GM18499 (cell line): ENCODE measurements at regions not wholly inside any gene's neighbourhood (a gene's known extent, or its start where the extent isn't known, plus 50 kb on each side); places are given as distances from the start of the nearest gene placed in this dataset.
"Not testable (repeated sequence)": the region's sequence is repeated elsewhere in the genome, so short reads cannot be mapped to it uniquely, and the experiment has no call there.

Experiments used
- ATAC-seq: cut with Tn5 transposase; IDR thresholded peaks from one replicate; pipeline ENCODE4 v1.9.1; 2021; ENCODE audit warnings: moderate number of reproducible peaks; ENCODE audit not compliant: insufficient read depth, unreplicated experiment

GRCh38 chr4:117135634-117136354 is 50.4 kb upstream of the TRAM1L1 start:
- ATAC-seq, result no peak

DNA sequence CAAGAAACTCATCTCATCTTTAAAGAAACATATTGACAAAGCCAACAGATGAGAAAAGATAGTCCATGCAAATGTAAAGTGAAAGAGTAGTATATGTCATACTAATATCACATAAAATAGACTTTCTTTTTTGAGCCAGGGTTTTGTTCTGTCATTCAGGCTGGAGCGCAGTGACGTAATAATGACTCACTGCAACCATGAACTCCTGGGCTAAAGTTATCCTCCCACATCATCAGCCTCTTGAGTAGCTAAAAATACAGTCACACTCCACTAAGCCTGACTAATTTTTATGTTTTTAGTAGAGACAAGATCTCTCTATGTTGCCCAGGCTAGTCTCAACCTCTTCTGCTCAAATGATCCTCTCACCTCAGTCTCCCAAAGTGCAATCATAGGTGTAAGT is 51.8 kb upstream of the TRAM1L1 start:
- ATAC-seq, result no peak

GRCh38 chr4:117138732-117139131 is 53.4 kb upstream of the TRAM1L1 start:
- ATAC-seq, result not testable (repeated sequence)

DNA sequence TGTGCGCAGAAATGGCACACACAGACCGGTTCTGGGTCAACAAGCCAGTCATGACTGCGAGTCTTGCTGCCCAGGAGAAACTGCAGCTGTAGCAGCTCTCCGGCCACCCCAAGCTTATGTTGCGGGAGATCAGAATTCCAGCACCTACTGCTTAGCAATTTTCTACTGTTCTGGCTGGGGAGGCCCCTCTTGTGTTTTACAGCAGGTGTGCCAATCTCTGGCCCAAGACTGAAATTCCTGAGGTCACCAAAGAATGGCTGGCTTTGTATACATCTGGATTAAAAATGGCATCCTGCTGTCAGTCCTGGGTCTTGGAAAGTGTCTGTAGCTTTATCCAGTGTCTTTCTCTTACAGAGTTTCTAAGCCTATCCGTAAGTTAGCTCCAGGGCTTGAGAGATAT is 68.9 kb upstream of the TRAM1L1 start:
- no peak for ATAC-seq

GRCh38 chr4:117156806-117157205 is 71.4 kb upstream of the TRAM1L1 start:
- ATAC-seq, result no peak

DNA sequence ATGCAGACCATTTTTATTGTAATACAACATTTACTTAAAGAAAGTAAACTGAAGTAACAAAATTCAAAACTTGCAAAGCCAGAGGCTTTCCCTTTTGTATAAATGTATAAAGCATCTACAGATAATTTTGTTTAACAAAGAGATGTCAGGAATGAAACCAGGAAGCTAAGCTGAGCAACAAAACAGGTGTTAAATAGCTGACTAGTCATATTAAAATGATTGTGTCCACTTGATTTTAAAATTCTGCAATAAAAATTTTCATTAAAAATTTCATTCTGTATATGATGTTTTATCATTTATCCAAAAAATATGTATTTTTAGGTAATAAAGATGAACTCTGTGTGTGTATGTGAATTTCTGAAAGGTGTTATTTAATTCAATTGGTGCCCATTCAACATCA is 72.0 kb upstream of the TRAM1L1 start:
- ATAC-seq, result no peak

DNA sequence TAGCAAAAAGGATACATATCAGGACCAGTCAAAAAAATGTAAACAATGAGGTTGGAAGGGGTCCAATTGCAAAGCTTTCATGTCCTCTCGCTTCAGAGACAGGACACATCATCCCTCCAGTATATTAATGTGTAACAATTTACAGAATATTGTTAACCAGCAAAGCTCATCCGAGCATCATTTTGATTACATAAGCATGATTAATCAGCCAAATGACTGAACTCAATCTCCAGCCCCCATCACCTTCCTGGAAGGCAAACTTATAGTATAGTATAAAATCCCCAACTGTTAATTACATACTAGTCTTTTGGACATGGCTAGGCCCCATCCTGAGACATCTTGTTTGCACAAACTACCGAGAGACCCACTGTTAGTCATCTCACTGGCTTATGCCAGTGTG is 77.6 kb upstream of the TRAM1L1 start:
- no peak for ATAC-seq

- no peak for ATAC-seq
These were observed 79.0 kb upstream of the TRAM1L1 start for GRCh38 chr4:117164338-117164737.

GRCh38 chr4:117175369-117175768 is 90.0 kb upstream of the TRAM1L1 start:
- not testable (repeated sequence) for ATAC-seq

- ATAC-seq, result no peak
These were observed 117.9 kb upstream of the TRAM1L1 start for GRCh38 chr4:117203231-117203630.

- ATAC-seq, result no peak
These were observed 125.2 kb upstream of the TRAM1L1 start for GRCh38 chr4:117210551-117210950.

DNA sequence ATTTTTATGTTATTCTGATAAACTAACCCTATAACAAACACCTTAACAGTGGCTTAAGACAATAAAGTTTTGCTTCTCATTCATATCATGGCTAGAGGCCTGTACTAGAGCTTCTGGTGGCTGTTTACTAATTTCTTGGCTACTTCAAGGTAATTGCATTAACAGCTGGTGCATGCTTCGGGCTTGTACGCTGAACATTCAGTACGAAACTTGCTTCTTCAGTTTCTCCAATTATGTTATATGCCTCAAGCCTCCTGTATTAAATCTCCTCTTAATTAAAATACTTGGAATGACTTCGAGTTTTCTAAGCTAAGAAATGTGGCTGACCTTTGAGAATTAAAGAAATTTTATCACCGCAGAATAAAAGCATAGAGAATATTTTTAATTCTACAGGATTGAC is 138.9 kb upstream of the TRAM1L1 start:
- no peak for ATAC-seq

DNA sequence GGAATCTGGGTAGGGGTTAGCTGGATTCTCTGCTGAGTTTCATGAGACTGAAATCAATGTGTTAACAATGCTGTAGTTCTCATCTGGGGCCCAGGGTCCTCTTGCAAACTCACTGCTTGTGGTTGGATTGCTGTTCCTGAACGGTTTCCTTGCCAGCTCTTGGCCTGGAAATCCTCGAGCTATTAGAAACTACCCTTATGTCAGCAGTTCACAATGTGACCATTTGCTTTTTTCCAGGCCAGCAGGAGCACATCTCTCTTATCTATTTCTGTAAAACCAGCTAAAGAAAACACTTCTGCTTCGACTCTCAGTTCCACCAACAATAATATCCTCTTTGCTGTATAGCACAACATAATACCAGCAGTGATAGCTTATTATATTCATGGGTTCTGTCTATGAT is 140.1 kb upstream of the TRAM1L1 start:
- no peak for ATAC-seq

GRCh38 chr4:117227925-117228324 is 142.5 kb upstream of the TRAM1L1 start:
- ATAC-seq, result no peak

DNA sequence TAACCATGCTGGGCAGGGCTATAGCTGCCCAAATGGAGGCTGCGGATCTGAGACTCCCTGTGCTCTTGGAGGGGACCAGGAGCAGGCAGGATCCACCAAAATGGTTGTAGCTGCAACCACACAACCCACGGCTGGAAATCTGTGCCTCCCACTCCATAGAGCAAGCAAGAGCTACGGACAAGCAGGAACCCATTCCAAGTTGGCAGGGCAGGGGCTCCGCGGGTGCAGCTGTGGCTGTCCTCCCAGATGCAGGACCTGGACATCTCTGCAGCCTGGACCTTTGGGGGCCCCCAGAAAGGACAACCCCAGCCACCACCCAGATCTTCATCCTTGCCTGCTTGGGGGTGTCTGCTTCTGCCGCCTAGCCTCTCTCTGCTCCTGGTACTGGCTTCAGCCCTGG is 154.1 kb upstream of the TRAM1L1 start:
- no peak for ATAC-seq

GRCh38 chr4:117249333-117249732 is 164.0 kb upstream of the TRAM1L1 start:
- ATAC-seq, result peak; percentile 97

DNA sequence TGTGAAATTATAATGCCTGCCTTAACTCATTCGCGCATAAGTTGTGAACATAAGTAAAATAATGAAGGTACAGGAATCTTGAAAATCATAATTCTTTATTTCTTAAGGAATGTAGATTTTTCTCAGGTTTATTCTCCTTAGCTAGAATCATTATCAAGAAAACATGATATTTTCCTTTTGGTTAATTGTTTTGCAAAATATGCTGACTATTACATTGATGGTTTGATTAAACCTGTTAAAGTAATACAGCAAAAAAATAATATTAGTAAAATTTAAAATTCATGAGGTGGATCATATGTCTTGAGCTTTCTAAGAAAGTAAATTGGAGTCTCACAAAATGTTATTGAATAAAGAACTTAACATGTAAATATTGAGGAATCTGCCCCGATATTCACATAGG is 178.7 kb upstream of the TRAM1L1 start:
- no peak for ATAC-seq

DNA sequence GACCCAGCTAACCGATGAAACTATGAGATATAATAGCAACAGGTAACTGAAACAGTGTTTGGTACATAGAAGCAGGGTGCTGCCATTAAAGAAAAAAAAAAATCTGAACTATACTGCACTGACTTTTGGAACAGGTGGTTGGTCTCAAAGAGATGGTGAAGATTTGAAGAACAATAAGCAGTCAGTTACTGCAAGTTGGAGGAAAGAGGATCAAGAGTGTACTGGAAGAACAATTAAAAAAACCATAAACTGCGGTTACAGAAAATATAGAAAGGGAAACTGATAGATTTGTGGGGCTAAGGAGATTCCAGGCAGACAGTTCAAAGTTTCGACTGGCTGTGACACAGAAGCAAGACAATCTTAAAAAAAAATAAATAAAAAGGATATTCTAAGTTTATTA is 181.9 kb upstream of the TRAM1L1 start:
- ATAC-seq, result no peak

- ATAC-seq, result no peak
These were observed 199.4 kb upstream of the TRAM1L1 start for GRCh38 chr4:117284736-117285135.

DNA sequence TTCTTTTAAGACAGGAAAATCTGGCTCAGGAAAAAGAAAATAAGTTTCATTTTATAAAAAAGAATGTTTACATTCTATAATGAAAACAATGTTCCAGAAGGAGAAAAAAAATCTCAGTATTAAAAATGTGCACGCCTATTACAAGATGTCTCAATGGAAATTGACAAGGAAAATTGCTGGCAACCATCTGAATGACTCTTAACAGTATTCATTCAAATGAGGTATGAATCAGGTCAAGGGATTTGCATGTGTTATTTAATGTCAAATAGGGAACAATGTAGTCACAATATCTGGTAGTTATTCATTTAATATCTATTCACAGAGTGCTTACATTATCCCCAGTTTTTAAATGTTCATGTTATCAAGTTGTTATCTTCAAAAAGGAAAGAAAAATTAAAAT is 208.4 kb upstream of the TRAM1L1 start:
- no peak for ATAC-seq

DNA sequence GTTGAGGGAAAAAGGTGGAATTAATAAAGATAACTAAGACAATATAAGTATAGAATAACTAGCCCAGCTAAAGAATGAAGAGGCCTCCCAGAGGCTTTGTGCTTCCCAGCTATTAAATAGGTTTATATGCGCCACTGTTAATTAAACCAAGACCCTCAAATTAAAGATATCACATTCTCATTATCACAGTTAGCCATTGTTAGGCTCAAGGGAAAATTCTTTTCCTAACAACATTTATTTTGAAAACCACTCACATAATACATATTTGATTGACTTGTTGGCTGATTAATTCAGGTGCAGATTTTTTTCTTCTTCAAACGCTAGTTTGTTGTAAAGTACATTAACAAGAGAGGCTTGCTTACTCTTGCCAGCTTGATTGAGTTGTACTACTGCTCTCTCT is 216.8 kb upstream of the TRAM1L1 start:
- ATAC-seq, result no peak

- ATAC-seq, result no peak
These were observed 225.8 kb upstream of the TRAM1L1 start for GRCh38 chr4:117311215-117311614.

- no peak for ATAC-seq
These were observed 226.6 kb upstream of the TRAM1L1 start for GRCh38 chr4:117311989-117312388.
